K562 (cell line): ENCODE measurements at regions not wholly inside any gene's neighbourhood (a gene's known extent, or its start where the extent isn't known, plus 50 kb on each side); places are given as distances from the start of the nearest gene placed in this dataset.

Experiments used
- ATAC-seq: fragments of 200-7000 bp; cut with Tn5 transposase; 3 replicates; pipeline ENCODE4 v1.9.1; 2020; ENCODE audit warnings: moderate library complexity
- BruUV-seq: library from RNA; stranded (reverse); fragments of 400-500 nt; replicated peaks from 2 replicates; lab custom pipeline; 2021; lab: Mats Ljungman, UMichigan
- CTCF ChIA-PET: fragments of 300-600 bp; formaldehyde crosslinking; extraction: SDS; loops from one replicate; lab custom pipeline; 2021; ENCODE audit warnings: low intra/inter-chr PET ratio; lab: Yijun Ruan, JAX
- POLR2A ChIA-PET: fragments of 300-600, 350-650 bp; sonication (Branson Sonifier 250); formaldehyde crosslinking; extraction: SDS; loops from one replicate; lab custom pipeline; 2021; ENCODE audit warnings: antibody characterized with exemption, inconsistent platforms; lab: Yijun Ruan, JAX
- DNase-seq, 4 experiments: peaks; one replicate each; pipeline versions ENCODE4 v3.0.0 to v3.0.0-alpha.2; 2011 to 2018; ENCODE audit warnings: low spot score in 3 of 4, mixed read lengths in 3 of 4; ENCODE audit errors: extremely low read depth in 1 of 4
- FAIRE-seq: peaks from 2 replicates; lab custom pipeline; 2011; peaks lifted over from hg19 to GRCh38; lab: Jason Lieb, UNC
- H2AFZ ChIP-seq: 2 replicates; pipeline ENCODE4 v1.6.0; 2011; ENCODE audit warnings: low read depth, low read length, control low read depth, inconsistent platforms
- H3K27ac ChIP-seq: fragments of 200-600 bp; 3 replicates; pipeline ENCODE4 v1.8.0; 2011; ENCODE audit warnings: low read depth, mild to moderate bottlenecking, control low read depth, inconsistent platforms, low read length, moderate library complexity, mixed read lengths; ENCODE audit errors: extremely low read depth
- H3K27me3 ChIP-seq, 2 experiments: fragments of 300-600 bp in 1 of 2; 2 replicates in 1 of 2; 3 replicates in 1 of 2; pipeline versions ENCODE4 v1.6.0 to v1.8.0; 2011; ENCODE audit warnings: inconsistent platforms in 2 of 2, low read length in 2 of 2, mild to moderate bottlenecking in 1 of 2, mixed read lengths in 1 of 2, moderate library complexity in 1 of 2; ENCODE audit not compliant: control insufficient read depth in 2 of 2, insufficient read depth in 2 of 2
- H3K36me3 ChIP-seq: fragments of 300-600 bp; 3 replicates; pipeline ENCODE4 v1.8.0; 2011; ENCODE audit warnings: mild to moderate bottlenecking, low read length, inconsistent platforms; ENCODE audit not compliant: control insufficient read depth, insufficient read depth
- H3K4me1 ChIP-seq, 2 experiments: fragments of 200-600 bp in 1 of 2; replicated peaks in 1 of 2; 2 replicates in 1 of 2; 3 replicates in 1 of 2; pipeline versions ENCODE4 v1.5.1 to v1.8.0; 2011; ENCODE audit warnings: inconsistent platforms in 2 of 2, low read length in 2 of 2, mild to moderate bottlenecking in 1 of 2, mixed read lengths in 1 of 2, moderate library complexity in 1 of 2; ENCODE audit not compliant: control insufficient read depth in 2 of 2, insufficient read depth in 2 of 2
- H3K4me2 ChIP-seq: 2 replicates; pipeline ENCODE4 v1.6.1; 2011; ENCODE audit warnings: low read length, control low read depth, inconsistent platforms, mixed read lengths; ENCODE audit not compliant: insufficient read depth
- H3K4me3 ChIP-seq: fragments of 200-600 bp; sonication (generic), shearing (Covaris generic); 2 replicates; pipeline ENCODE4 v1.5.1; 2016; ENCODE audit warnings: control low read depth, inconsistent platforms
- H3K79me2 ChIP-seq: fragments of 200-600 bp; 3 replicates; pipeline ENCODE4 v1.8.0; 2011; ENCODE audit warnings: low read length, inconsistent platforms; ENCODE audit not compliant: control insufficient read depth, insufficient read depth
- H3K9ac ChIP-seq, 2 experiments: 2 replicates each; pipeline versions ENCODE4 v1.6.0 to v1.6.1; 2011; ENCODE audit warnings: low read depth in 2 of 2, low read length in 2 of 2, control low read depth in 1 of 2, inconsistent platforms in 1 of 2, mild to moderate bottlenecking in 1 of 2, mixed read lengths in 1 of 2; ENCODE audit not compliant: insufficient read depth in 1 of 2
- H3K9me1 ChIP-seq: one replicate; pipeline ENCODE4 v1.6.0; 2011; ENCODE audit warnings: inconsistent platforms, mild to moderate bottlenecking, low read length, moderate library complexity; ENCODE audit not compliant: control insufficient read depth, insufficient read depth
- H3K9me3 ChIP-seq: replicated peaks from 2 replicates; pipeline ENCODE4 v1.5.1; 2011; ENCODE audit warnings: low read depth, low read length, inconsistent platforms; ENCODE audit not compliant: control insufficient read depth, insufficient read depth
- H4K20me1 ChIP-seq: replicated peaks from 2 replicates; pipeline ENCODE4 v1.6.1; 2011; ENCODE audit warnings: low read length, inconsistent platforms, mixed read lengths; ENCODE audit not compliant: control insufficient read depth, insufficient read depth
- MCM7 ChIP-seq, 2 experiments: fragments of 450-650 bp; IDR thresholded peaks; 2 replicates each; pipeline ENCODE4 v1.6.1; 2016 to 2018
- MECOM ChIP-seq: fragments of 250-450 bp; sonication (Bioruptor Pico); IDR thresholded peaks from 2 replicates; pipeline ENCODE4 v1.8.0; 2022; ENCODE audit warnings: inconsistent platforms
- MEIS2 ChIP-seq: fragments of 450-650 bp; IDR thresholded peaks from 2 replicates; pipeline ENCODE4 v1.6.1; 2014; ENCODE audit warnings: mild to moderate bottlenecking; ENCODE audit not compliant: partially characterized antibody
- MTA1 ChIP-seq: fragments of 450-650 bp; IDR thresholded peaks from 2 replicates; pipeline ENCODE4 v1.6.1; 2017; ENCODE audit warnings: borderline replicate concordance
- POLR2G ChIP-seq: fragments of 200-400 bp; formaldehyde crosslinking; IDR thresholded peaks from 2 replicates; pipeline ENCODE4 v1.6.1; 2017; ENCODE audit warnings: low read depth, mild to moderate bottlenecking, antibody characterized with exemption, low read length, moderate library complexity
- SMARCB1 ChIP-seq: IDR thresholded peaks from 2 replicates; pipeline ENCODE4 v1.6.1; 2011; ENCODE audit warnings: improper control_type of control experiment, low read depth; ENCODE audit not compliant: insufficient read length
- WGBS: fragments of 100-300 bp; shearing (Covaris generic); methylation state at CpG from one replicate; pipeline ENCODE4 v1.1.6; 2016; ENCODE audit warnings: low coverage, mixed read lengths; ENCODE audit not compliant: insufficient coverage; ENCODE audit errors: missing lambda C conversion rate; 5-methylcytosine and 5-hydroxymethylcytosine counted together
- in situ Hi-C: fragments of 300-500 bp; cut with MboI; formaldehyde crosslinking; loops from 4 replicates; pipeline ENCODE4 v1.15.0; 2018; ENCODE audit warnings: inconsistent platforms, mixed read lengths
- intact Hi-C: fragments of 100-400 bp; cut with micrococcal nuclease; formaldehyde crosslinking; loops from 2 replicates; pipeline ENCODE4 v1.14.2; 2022
- TF ChIP-seq, protein P1 (sequence below), 2 experiments: fragments of 450-650 bp; IDR thresholded peaks; 2 replicates each; pipeline ENCODE4 v1.6.1; 2016; ENCODE audit warnings: mild to moderate bottlenecking in 2 of 2, borderline replicate concordance in 1 of 2, low read depth in 1 of 2, moderate library complexity in 1 of 2
- TF ChIP-seq, protein P2 (sequence below): fragments of 250-450 bp; sonication (Bioruptor Pico); IDR thresholded peaks from 2 replicates; pipeline ENCODE4 v1.6.1; 2021; ENCODE audit warnings: mild to moderate bottlenecking
- TF ChIP-seq, protein P3 (sequence below): sonication (generic); formaldehyde crosslinking; IDR thresholded peaks from 2 replicates; pipeline ENCODE4 v1.8.0; 2023; ENCODE audit warnings: missing genetic modification reagents, mild to moderate bottlenecking, borderline replicate concordance

- Histone ChIP-seq H3K4me2 (no peak overlapping the region), H3K4me1 (peaks cover 4 to 18% of the 10 kb centered on the region in 2 experiments; a peak in 4 of 5 replicates), H3K9ac (no peak overlapping the region), H3K9me3 (no peaks in the 10 kb centered on the region), H3K27ac (no peak overlapping the region), H3K36me3 (no peaks in the 10 kb centered on the region), H3K79me2 (no peaks in the 10 kb centered on the region), H4K20me1 (peaks cover 2% of the 10 kb centered on the region), H3K27me3 (peaks cover 0 to 35% of the 10 kb centered on the region in 2 experiments; a peak in 2 of 5 replicates), H3K9me1 (no peaks in the 10 kb centered on the region), H3K4me3 (no peak overlapping the region), H2AFZ (no peak overlapping the region)
- ChIA-PET POLR2A (no interaction called here), CTCF (no interaction called here)
- DNase-seq (no peak), ATAC-seq (no peak), FAIRE-seq (no peak)
- BruUV-seq = no TSS peak
- intact Hi-C loops = no loop called here
- whole genome bisulfite sequencing = 0% methylated on average over 8 of the region's 8 CpGs
- in situ Hi-C loops = loop anchor here (25.0 kb wide), 1 partner anchor 519 kb away; no protein-coding TSS in a partner anchor
- TF ChIP-seq, protein P1, sequence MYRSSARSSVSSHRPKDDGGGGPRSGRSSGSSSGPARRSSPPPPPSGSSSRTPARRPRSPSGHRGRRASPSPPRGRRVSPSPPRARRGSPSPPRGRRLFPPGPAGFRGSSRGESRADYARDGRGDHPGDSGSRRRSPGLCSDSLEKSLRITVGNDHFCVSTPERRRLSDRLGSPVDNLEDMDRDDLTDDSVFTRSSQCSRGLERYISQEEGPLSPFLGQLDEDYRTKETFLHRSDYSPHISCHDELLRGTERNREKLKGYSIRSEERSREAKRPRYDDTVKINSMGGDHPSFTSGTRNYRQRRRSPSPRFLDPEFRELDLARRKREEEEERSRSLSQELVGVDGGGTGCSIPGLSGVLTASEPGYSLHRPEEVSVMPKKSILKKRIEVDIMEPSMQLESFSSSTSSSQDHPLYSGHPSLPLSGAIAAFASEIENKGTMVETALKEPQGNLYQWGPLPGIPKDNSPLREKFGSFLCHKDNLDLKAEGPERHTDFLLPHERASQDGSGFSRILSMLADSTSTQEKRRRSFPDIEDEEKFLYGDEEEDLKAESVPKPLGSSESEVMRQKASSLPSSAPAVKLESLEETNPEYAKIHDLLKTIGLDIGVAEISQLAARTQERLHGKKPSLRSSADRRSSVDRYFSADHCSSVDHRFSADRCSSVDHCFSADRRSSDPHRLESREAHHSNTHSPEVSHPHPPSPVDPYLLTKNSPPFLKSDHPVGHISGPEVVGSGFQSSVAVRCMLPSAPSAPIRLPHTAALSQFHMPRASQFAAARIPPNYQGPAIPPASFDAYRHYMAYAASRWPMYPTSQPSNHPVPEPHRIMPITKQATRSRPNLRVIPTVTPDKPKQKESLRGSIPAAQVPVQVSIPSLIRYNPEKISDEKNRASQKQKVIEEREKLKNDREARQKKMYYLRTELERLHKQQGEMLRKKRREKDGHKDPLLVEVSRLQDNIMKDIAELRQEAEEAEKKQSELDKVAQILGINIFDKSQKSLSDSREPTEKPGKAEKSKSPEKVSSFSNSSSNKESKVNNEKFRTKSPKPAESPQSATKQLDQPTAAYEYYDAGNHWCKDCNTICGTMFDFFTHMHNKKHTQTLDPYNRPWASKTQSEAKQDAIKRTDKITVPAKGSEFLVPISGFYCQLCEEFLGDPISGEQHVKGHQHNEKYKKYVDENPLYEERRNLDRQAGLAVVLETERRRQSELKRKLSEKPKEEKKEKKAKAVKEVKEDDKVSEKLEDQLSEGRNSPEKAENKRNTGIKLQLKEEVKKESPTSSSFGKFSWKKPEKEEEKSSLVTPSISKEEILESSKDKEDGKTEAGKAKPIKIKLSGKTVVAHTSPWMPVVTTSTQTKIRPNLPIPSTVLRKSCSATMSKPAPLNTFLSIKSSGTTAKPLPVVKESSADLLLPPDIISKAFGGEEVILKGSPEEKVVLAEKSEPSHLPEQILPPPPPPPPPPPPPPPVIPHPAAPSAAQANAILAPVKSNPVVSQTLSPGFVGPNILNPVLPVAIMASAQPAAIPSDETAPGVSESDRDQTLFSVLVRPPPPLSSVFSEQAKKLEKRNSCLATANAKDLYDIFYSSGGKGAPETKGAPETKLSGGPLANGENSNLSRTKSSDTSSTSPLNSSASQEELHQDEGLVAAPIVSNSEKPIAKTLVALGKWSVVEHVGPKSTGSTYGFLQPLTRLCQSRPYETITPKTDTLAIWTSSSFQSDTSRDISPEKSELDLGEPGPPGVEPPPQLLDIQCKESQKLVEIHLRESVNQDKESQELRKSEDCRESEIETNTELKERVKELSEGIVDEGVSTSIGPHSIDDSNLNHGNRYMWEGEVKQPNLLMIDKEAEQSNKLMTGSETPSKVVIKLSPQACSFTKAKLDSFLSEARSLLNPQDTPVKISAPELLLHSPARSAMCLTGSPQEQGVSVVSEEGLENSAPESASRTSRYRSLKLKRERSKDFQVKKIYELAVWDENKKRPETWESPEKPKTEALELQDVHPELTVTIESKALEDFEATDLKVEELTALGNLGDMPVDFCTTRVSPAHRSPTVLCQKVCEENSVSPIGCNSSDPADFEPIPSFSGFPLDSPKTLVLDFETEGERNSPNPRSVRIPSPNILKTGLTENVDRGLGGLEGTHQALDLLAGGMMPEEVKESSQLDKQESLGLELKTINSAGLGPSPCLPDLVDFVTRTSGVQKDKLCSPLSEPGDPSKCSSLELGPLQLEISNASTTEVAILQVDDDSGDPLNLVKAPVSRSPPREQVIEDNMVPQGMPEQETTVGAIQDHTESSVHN (IDR thresholded peaks at IDR 0.05; ENCODE audit: borderline replicate concordance in 1 of 2, low read depth in 1 of 2) = no peak
- TF ChIP-seq, protein P2, sequence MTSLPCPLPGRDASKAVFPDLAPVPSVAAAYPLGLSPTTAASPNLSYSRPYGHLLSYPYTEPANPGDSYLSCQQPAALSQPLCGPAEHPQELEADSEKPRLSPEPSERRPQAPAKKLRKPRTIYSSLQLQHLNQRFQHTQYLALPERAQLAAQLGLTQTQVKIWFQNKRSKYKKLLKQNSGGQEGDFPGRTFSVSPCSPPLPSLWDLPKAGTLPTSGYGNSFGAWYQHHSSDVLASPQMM (CRISPR knock-in tag) = no peak
- TF ChIP-seq MECOM (CRISPR knock-in tag) (no peak), MTA1 (no peak), POLR2G (no peak), MEIS2 (no peak), SMARCB1 (no peak), MCM7 (IDR thresholded peaks at IDR 0.05) (no peak)
- TF ChIP-seq, protein P3, sequence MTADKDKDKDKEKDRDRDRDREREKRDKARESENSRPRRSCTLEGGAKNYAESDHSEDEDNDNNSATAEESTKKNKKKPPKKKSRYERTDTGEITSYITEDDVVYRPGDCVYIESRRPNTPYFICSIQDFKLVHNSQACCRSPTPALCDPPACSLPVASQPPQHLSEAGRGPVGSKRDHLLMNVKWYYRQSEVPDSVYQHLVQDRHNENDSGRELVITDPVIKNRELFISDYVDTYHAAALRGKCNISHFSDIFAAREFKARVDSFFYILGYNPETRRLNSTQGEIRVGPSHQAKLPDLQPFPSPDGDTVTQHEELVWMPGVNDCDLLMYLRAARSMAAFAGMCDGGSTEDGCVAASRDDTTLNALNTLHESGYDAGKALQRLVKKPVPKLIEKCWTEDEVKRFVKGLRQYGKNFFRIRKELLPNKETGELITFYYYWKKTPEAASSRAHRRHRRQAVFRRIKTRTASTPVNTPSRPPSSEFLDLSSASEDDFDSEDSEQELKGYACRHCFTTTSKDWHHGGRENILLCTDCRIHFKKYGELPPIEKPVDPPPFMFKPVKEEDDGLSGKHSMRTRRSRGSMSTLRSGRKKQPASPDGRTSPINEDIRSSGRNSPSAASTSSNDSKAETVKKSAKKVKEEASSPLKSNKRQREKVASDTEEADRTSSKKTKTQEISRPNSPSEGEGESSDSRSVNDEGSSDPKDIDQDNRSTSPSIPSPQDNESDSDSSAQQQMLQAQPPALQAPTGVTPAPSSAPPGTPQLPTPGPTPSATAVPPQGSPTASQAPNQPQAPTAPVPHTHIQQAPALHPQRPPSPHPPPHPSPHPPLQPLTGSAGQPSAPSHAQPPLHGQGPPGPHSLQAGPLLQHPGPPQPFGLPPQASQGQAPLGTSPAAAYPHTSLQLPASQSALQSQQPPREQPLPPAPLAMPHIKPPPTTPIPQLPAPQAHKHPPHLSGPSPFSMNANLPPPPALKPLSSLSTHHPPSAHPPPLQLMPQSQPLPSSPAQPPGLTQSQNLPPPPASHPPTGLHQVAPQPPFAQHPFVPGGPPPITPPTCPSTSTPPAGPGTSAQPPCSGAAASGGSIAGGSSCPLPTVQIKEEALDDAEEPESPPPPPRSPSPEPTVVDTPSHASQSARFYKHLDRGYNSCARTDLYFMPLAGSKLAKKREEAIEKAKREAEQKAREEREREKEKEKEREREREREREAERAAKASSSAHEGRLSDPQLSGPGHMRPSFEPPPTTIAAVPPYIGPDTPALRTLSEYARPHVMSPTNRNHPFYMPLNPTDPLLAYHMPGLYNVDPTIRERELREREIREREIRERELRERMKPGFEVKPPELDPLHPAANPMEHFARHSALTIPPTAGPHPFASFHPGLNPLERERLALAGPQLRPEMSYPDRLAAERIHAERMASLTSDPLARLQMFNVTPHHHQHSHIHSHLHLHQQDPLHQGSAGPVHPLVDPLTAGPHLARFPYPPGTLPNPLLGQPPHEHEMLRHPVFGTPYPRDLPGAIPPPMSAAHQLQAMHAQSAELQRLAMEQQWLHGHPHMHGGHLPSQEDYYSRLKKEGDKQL = no peak
These were observed 117.5 kb upstream of the TEX51 start for GRCh38 chr2:126781206-126781605.
